ENCODE measurements at regions not wholly inside any gene's neighbourhood (a gene's known extent, or its start where the extent isn't known, plus 50 kb on each side); places are given as distances from the start of the nearest gene placed in this dataset.

DNA sequence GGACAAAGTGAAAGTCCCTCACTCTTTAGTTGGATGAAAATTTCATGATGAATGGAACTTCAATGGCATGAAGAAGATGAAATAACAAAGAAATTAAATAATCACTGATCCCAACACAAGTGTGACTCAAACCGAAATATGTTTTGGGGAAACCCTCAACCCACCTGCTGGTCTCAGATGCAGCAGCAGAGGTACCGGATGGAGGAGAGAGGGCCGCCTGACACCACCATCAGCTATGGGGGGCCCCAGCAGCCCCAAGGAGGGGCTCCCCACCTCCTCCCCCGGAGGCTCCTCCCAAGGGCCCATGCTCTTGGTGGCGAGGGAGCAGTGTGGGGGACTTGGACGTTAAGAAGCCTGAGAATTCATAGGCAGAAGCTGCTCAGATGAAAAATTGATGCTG is 137.2 kb upstream of the ADARB2 start:
- TF ChIP-seq POLR2A (IDR thresholded peaks at IDR 0.05): no peak
- TF ChIP-seq EP300 (IDR thresholded peaks at IDR 0.05): no peak
- TF ChIP-seq, protein P1, sequence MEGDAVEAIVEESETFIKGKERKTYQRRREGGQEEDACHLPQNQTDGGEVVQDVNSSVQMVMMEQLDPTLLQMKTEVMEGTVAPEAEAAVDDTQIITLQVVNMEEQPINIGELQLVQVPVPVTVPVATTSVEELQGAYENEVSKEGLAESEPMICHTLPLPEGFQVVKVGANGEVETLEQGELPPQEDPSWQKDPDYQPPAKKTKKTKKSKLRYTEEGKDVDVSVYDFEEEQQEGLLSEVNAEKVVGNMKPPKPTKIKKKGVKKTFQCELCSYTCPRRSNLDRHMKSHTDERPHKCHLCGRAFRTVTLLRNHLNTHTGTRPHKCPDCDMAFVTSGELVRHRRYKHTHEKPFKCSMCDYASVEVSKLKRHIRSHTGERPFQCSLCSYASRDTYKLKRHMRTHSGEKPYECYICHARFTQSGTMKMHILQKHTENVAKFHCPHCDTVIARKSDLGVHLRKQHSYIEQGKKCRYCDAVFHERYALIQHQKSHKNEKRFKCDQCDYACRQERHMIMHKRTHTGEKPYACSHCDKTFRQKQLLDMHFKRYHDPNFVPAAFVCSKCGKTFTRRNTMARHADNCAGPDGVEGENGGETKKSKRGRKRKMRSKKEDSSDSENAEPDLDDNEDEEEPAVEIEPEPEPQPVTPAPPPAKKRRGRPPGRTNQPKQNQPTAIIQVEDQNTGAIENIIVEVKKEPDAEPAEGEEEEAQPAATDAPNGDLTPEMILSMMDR (IDR thresholded peaks at IDR 0.05): no peak
